ENCODE measurements at regions not wholly inside any gene's neighbourhood (a gene's known extent, or its start where the extent isn't known, plus 50 kb on each side); places are given as distances from the start of the nearest gene placed in this dataset.

- Histone ChIP-seq H4K20me1 (ENCODE audit: insufficient read depth, low read length) (no peaks in the 10 kb centered on the region), H3K9ac (ENCODE audit: insufficient read depth, low read length, poor library complexity, severe bottlenecking) (no peak overlapping the region), H3K79me2 (ENCODE audit: insufficient read depth, low read length) (no peaks in the 10 kb centered on the region), H3K27ac (ENCODE audit: low read depth in 1 of 2, low read length in 2 of 2) (no peak overlapping the region), H3K36me3 (replicated peaks in 1 of 2; ENCODE audit: control insufficient read depth in 1 of 2, insufficient read depth in 2 of 2, low read length in 2 of 2) (no peaks in the 10 kb centered on the region), H3K4me3 (replicated peaks in 1 of 3; ENCODE audit: low read depth in 2 of 3, low read length in 3 of 3) (no peak overlapping the region), H3K4me2 (replicated peaks; ENCODE audit: extremely low read depth, low read length, poor library complexity, severe bottlenecking) (no peak overlapping the region), H3K9me3 (replicated peaks in 1 of 2; ENCODE audit: control insufficient read depth in 1 of 2, insufficient read depth in 1 of 2, low read length in 2 of 2) (no peaks in the 10 kb centered on the region), H3K4me1 (ENCODE audit: control insufficient read depth in 1 of 2, insufficient read depth in 2 of 2, low read length in 2 of 2) (no peaks in the 10 kb centered on the region), H2AFZ (ENCODE audit: insufficient read depth, low read depth, low read length, poor library complexity, severe bottlenecking) (no peak overlapping the region), H3K27me3 (ENCODE audit: control insufficient read depth in 2 of 2, insufficient read depth in 2 of 2, low read length in 2 of 2) (peaks cover 6 to 22% of the 10 kb centered on the region in 2 donors)
- DNase-seq, result no peak
- peaks cover 0 to 7% (median 6%) of the 10 kb centered on the region in 7 donors for H3K9me3 Mint-ChIP-seq
- TF ChIP-seq CTCF (IDR thresholded peaks at IDR 0.05), result no peak
- H3K27ac Mint-ChIP-seq, result no peak overlapping the region
- H3K27me3 Mint-ChIP-seq (ENCODE audit: low read depth in 3 of 3), result peaks cover 27 to 62% (median 36%) of the 10 kb centered on the region in 3 donors
- H3K4me1 Mint-ChIP-seq, result peaks cover 3% of the 10 kb centered on the region
- H3K4me3 Mint-ChIP-seq, result no peak overlapping the region
- no peaks in the 10 kb centered on the region for H3K36me3 Mint-ChIP-seq
- WGBS (ENCODE audit: insufficient coverage), result 98% methylated on average over 6 of the region's 6 CpGs
- intact Hi-C loops (cut with micrococcal nuclease), result no loop called here
Measured at GRCh38 chr1:21372383-21372782, 67.6 kb upstream of the NBPF3 start.

- H3K9me3 Mint-ChIP-seq, result peaks cover 0 to 2% (median 0%) of the 10 kb centered on the region in 7 donors
- TF ChIP-seq CTCF (IDR thresholded peaks at IDR 0.05), result no peak
- intact Hi-C loops (cut with micrococcal nuclease), result loop anchor here (2.0 to 5.0 kb wide), 5 partner anchors 67 to 138 kb away; no protein-coding TSS in a partner anchor
Measured at GRCh38 chr1:21369905-21370304, 70.0 kb upstream of the NBPF3 start.

More at GRCh38 chr1:21369905-21370304, 70.0 kb upstream of the NBPF3 start:
- H3K79me2 ChIP-seq (ENCODE audit: insufficient read depth, low read length), result no peaks in the 10 kb centered on the region
- Mint-ChIP-seq H3K27me3 (ENCODE audit: low read depth in 3 of 3) (peaks cover 19 to 46% (median 24%) of the 10 kb centered on the region in 3 donors), H3K27ac (no peak overlapping the region), H3K36me3 (no peaks in the 10 kb centered on the region), H3K4me1 (peaks cover 9% of the 10 kb centered on the region), H3K4me3 (no peak overlapping the region)
- no peaks in the 10 kb centered on the region for H3K9me3 ChIP-seq (replicated peaks in 1 of 2; ENCODE audit: control insufficient read depth in 1 of 2, insufficient read depth in 1 of 2, low read length in 2 of 2)
- H2AFZ ChIP-seq (ENCODE audit: insufficient read depth, low read depth, low read length, poor library complexity, severe bottlenecking), result no peak overlapping the region
- H3K9ac ChIP-seq (ENCODE audit: insufficient read depth, low read length, poor library complexity, severe bottlenecking), result no peak overlapping the region
- no peaks in the 10 kb centered on the region for H4K20me1 ChIP-seq (ENCODE audit: insufficient read depth, low read length)
- H3K27ac ChIP-seq (ENCODE audit: low read depth in 1 of 2, low read length in 2 of 2), result no peak overlapping the region
- peaks cover 3 to 4% of the 10 kb centered on the region in 2 donors for H3K4me1 ChIP-seq (ENCODE audit: control insufficient read depth in 1 of 2, insufficient read depth in 2 of 2, low read length in 2 of 2)
- H3K4me3 ChIP-seq (replicated peaks in 1 of 3; ENCODE audit: low read depth in 2 of 3, low read length in 3 of 3), result no peak overlapping the region
- H3K36me3 ChIP-seq (replicated peaks in 1 of 2; ENCODE audit: control insufficient read depth in 1 of 2, insufficient read depth in 2 of 2, low read length in 2 of 2), result no peaks in the 10 kb centered on the region
- peaks cover 0 to 4% of the 10 kb centered on the region in 2 donors for H3K27me3 ChIP-seq (ENCODE audit: control insufficient read depth in 2 of 2, insufficient read depth in 2 of 2, low read length in 2 of 2)
- no CpG with 5 or more reads among the region's 4 CpGs for WGBS (ENCODE audit: insufficient coverage)
- H3K4me2 ChIP-seq (replicated peaks; ENCODE audit: extremely low read depth, low read length, poor library complexity, severe bottlenecking), result no peak overlapping the region
- DNase-seq, result no peak

All from CD14-positive monocyte (primary cell).